NOMO-1 treated with DMSO at 0.1 percent for 48 hours (cell line): ENCODE measurements at regions not wholly inside any gene's neighbourhood (a gene's known extent, or its start where the extent isn't known, plus 50 kb on each side); places are given as distances from the start of the nearest gene placed in this dataset.
"Not testable (repeated sequence)": the region's sequence is repeated elsewhere in the genome, so short reads cannot be mapped to it uniquely, and the experiment has no call there.

ENCODE experiments used
- DNase-seq: peaks from one replicate; lab custom pipeline; 2025; ENCODE audit not compliant: unreplicated experiment; lab: John Stamatoyannopoulos, UW

DNA sequence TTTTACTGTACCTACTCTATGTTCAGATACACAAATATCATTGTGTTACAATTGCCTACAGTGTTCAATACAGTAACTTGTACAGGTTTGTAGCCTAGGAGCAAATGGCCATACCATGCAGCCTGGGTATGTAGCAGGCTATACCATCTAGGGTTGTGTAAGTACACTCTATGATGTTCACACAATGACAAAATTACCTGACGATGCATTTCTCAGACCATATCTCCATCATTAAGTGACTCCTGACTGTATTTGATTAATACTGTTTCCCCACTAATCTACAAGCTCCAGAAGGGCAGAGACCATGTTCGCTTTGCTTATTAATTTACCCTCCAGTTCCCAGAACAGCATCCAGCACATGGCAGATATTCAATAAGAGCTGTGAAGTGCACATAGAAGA is 372.2 kb downstream of the METTL4 start:
- DNase-seq: no peak

- DNase-seq: no peak
Observed at GRCh38 chr18:2201036-2201600, 370.2 kb downstream of the METTL4 start.

DNA sequence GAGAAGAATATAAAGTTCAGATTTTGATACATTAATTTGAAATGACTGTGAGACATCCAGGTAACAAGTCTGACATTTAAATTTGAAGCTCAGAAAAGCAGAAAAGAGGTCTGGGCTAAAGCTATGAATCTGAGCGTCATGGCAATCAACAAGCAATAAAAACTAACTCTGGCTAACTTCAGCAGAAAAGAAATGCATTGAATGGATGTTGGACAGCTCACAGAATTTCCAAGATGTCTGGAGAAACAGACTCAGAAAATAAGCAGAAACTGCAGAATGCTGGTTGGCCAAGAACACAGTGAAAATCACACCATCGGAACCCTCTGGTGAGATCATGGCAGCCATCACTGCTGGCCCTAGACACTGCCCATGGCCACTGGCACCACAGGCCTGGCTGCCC is 366.6 kb downstream of the METTL4 start:
- DNase-seq: no peak

DNA sequence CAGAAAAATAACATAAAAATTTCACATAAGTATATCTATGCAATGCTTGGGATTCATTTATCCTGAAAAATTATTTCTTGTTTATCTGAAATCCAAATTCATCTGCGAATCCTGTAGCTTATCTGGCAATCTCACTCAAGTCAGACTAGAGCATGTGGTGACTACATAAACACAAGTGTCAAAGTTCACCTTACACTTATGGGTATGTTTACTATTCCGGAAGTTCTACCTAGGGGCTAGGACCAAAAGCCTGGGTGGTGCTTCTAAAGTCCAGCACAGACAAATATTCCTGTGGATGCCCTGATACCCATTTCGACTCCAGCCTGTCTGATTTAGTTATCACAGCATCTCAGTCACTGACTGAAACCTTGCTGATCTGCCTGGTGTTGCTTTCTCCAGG is 364.0 kb downstream of the METTL4 start:
- DNase-seq: no peak

DNA sequence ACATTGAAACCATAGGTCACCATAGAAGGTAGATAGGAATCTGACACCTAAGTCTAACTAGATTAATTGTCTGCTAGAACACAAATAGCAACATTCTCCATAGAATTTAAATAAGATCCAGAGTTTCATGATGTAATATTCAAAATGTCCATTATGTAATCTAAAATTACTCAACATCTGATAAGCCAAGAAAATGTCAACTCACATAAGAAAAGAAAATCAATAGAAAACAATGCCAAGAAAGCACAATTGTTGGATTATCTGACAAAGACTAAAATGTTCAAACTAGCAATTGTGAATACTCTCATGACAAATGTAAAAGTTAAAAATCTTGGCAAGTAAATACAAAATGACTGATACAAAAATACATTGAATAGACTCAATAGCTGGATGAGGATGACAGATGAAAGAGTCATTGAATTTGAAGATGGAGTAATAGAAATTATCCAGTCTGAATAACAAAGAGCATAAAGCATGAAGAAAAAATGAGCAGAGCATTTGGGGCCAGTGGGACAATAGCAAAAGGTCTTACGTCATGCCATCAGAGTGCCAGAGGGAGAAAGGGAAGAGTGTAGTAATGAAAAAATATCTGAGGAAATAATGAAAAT is 358.6 kb downstream of the METTL4 start:
- DNase-seq: no peak

GRCh38 chr18:2213905-2214304 is 357.4 kb downstream of the METTL4 start:
- no peak for DNase-seq

DNA sequence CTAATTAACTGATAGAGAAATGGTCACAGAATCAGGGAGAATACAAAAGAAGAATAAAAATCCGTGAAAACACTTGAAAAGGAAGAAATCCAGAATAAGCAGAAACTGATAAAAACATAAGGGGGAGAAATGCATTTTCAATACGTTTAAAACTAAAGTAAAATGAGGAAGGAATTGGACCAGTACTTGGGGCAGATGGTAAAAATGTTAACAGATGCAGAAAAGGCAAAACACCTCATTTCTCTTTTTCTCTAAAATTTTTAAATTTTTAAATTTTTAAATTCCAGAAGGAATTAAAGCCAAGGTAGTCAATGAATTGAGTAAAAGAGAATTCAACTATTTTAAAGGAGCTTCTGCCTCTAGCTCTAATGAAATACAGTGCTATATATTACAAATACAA is 353.9 kb downstream of the METTL4 start:
- DNase-seq: no peak

DNA sequence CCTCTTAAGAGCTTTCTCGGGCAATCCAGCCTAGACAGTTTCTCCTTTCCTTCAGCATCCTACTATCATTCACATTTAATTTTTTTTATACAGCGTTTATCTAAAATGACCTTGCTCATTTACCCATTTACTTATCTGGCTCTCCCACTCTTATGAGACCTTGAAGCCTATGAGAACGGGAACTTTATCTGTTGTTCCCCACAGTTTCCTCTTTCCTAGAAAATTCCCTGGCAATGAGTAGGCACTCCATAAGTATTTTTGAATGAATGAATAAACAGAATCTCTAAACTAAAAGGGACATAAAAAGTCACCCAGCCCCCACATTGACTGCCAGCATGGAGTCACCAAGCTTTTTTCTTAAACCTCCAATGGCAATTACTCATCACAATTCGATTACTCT is 353.2 kb downstream of the METTL4 start:
- DNase-seq: no peak

DNA sequence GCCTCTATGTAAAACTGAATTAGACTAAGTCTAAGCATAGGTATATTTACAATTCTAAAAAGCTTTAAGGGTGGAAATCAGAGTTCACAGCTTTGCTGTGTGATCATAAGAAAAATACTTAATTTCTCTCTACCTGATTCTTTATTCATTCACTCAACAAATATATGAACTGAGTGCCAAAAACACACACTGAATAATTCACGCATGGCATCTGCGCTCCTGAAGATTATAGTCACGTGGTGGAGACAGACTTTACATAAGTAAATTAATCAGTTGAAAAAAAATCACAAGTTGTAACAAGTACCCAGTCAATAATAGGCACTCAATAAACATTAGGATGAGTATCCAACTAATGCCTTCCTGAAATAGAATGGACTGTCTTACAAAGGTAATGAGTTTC is 351.6 kb downstream of the METTL4 start:
- DNase-seq: no peak

DNA sequence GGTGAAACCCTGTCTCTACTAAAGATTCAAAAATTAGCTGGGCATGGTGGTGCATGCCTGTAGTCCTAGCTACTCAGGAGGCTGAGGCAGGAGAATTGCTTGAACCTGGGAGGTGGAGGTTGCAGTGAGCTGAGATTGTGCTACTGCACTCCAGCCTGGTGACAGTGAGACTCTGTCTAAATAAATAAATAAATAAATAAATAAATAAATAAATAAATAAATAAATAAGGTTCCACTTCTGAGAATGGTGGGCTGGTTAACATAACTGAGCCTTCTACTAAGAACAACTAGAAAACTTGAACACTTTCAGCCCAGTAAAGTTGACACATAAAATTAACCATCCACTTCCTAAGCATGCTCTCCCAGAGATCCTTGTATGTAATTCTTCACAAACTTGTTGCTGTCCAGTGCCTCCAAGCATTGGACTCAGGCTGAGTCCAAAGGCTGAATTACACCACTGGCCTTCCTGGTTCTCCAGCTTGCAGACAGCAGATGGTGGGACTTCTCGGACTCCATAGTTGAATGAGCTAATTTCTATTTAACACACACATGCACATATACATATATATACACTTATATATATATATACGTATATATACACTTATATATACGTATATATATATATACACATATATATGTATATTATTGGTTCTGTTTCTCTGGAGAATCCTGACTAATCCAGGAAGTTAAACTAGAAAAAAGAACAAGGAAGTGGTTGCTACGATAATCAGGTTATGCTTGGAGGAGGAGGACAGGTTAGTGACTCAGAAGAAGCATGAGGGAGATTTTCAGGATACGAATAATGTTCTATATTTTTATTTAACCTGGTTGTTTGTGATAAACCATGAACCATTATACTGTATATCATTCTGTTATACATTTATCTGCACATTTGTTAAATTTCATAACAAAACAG is 348.8 kb downstream of the METTL4 start:
- DNase-seq: no peak

GRCh38 chr18:2223449-2223848 is 347.9 kb downstream of the METTL4 start:
- no peak for DNase-seq

- DNase-seq: no peak
Observed at GRCh38 chr18:2223849-2224248, 347.5 kb downstream of the METTL4 start.

DNA sequence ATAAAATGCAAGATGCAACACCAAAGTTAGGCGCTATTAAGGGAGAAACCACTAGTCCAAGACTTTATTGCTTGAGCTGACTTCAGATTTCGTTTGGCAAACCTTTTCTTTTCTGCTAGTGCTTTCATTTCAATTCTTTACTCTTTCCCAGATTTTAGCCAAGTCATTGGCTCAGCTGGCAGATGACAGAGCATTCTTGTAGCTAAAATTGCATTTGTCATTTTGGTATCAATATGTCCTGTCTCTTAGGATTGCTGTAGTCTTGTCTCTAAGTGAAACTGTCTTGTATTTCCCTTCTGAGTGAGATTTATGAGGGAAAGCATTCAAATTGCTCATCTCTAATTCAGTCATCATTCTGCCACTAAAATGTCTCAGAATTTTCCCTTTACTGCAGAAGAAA is 335.1 kb downstream of the METTL4 start:
- DNase-seq: no peak

- DNase-seq: no peak
Observed at GRCh38 chr18:2237706-2238105, 333.6 kb downstream of the METTL4 start.

- DNase-seq: no peak
Observed at GRCh38 chr18:2240311-2240705, 331.0 kb downstream of the METTL4 start.

GRCh38 chr18:2244641-2245040 is 326.7 kb downstream of the METTL4 start:
- DNase-seq: no peak

DNA sequence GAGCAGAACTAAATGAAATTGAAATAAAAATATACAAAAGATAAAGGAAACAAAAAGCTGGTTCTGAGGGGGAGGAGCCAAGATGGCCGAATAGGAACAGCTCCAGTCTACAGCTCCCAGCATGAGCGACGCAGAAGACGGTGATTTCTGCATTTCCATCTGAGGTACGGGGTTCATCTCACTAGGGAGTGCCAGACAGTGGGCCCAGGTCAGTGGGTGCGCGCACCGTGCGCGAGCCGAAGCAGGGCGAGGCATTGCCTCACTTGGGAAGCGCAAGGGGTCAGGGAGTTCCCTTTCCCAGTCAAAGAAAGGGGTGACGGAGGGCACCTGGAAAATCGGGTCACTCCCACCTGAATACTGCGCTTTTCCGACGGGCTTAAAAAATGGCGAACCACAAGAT is 324.2 kb downstream of the METTL4 start:
- DNase-seq: not testable (repeated sequence)

- no peak for DNase-seq
Observed at GRCh38 chr18:2254977-2255376, 316.3 kb downstream of the METTL4 start.

- DNase-seq: no peak
Observed at GRCh38 chr18:2256577-2256976, 314.7 kb downstream of the METTL4 start.

GRCh38 chr18:2258954-2259353 is 312.4 kb downstream of the METTL4 start:
- DNase-seq: no peak

DNA sequence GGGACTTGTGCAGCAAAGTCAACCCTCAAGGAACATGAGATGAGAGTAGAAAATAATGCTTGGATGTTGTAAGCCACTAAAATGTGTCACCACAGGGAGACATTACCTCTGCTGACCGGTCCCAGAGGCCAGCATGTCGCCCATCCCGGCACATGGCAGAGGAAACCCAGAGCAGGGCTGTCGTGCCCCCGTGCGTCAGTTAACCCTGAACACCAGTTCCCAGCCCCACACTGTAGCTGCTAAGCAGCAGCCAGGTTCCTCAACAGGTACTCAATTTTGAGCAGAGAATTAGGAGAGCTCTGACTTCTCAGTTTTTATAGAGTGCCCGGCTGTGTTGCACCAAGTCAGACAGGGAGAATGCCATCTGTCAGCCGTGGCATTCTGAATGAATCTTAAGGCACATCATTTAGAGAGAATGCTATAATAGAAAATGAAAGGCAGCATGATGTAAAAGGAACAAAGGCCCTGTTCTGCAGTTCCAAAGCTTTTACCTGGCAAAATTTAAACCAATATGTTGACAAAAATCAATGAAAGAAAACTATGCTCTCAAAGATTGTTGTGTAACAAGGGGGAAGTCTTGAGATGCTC is 307.9 kb downstream of the METTL4 start:
- no peak for DNase-seq

- no peak for DNase-seq
Observed at GRCh38 chr18:2274613-2275012, 296.7 kb downstream of the METTL4 start.
